Vagina (tissue), 2 donors: ENCODE measurements at regions not wholly inside any gene's neighbourhood (a gene's known extent, or its start where the extent isn't known, plus 50 kb on each side); places are given as distances from the start of the nearest gene placed in this dataset.

Experiments
- DNase-seq, 2 donors: peaks; one replicate each; pipeline ENCODE4 v3.0.0-alpha.2; 2017; ENCODE audit errors: extremely low spot score in 2 of 2
- H3K27ac ChIP-seq: fragments of 200-600 bp; sonication (generic); one replicate; pipeline ENCODE4 v1.5.1; 2019
- H3K27me3 ChIP-seq: fragments of 200-600 bp; sonication (generic); one replicate; pipeline ENCODE4 v1.5.1; 2019
- H3K36me3 ChIP-seq, 2 donors: fragments of 200-600 bp; sonication (generic); one replicate each; pipeline ENCODE4 v1.5.1; 2017 to 2019
- H3K4me1 ChIP-seq: fragments of 200-600 bp; sonication (generic); one replicate; pipeline ENCODE4 v1.5.1; 2019
- H3K4me3 ChIP-seq, 2 donors: fragments of 200-600 bp; sonication (generic); 1 replicate in 1 of 2; 2 replicates in 1 of 2; pipeline ENCODE4 v1.5.1; 2016 to 2019
- H3K9me3 ChIP-seq: fragments of 200-600 bp; sonication (generic); one replicate; pipeline ENCODE4 v1.5.1; 2019
- POLR2A ChIP-seq, 2 donors: fragments of 450-650 bp; IDR thresholded peaks; one replicate each; pipeline ENCODE4 v1.6.1; 2017; ENCODE audit warnings: antibody characterized with exemption in 2 of 2, mild to moderate bottlenecking in 2 of 2, moderate library complexity in 2 of 2
- POLR2AphosphoS5 ChIP-seq, 2 donors: sonication (generic); formaldehyde crosslinking; IDR thresholded peaks; one replicate each; pipeline ENCODE4 v1.9.0; 2017; ENCODE audit warnings: antibody characterized with exemption in 2 of 2, mild to moderate bottlenecking in 2 of 2, low read depth in 1 of 2; ENCODE audit not compliant: insufficient read depth in 1 of 2
- intact Hi-C: fragments of 100-400 bp; cut with DNase I; formaldehyde crosslinking; loops from one replicate; pipeline ENCODE4 v1.15.1; 2023
- TF ChIP-seq, protein P1 (sequence below), 3 experiments: fragments of 450-650 bp in 2 of 3; fragments of 200-600 bp in 1 of 3; sonication (generic) in 1 of 3; IDR thresholded peaks; one replicate each; pipeline ENCODE4 v1.5.1; 2017 to 2019; ENCODE audit warnings: antibody characterized with exemption in 3 of 3, mild to moderate bottlenecking in 2 of 3, moderate library complexity in 2 of 3

DNA sequence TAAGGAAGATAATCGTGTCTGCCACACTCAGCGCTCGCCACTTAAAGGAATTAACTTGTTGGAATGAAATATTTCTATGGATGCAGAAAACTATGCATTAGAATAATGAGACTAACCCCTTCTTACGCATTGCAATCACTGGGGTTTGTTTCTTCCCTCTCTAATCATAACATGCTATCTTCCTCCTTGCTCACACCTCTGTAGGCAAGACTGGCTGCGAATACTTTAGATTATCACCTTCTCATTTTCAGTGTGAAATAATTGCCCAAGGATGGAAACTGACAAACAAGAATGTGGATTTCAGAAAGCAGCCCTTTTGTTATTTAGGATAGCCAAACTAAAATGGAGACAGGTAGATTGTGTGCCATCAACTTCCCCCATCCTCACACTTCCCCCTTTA is 349.4 kb downstream of the MID1IP1 start:
- H3K4me3 ChIP-seq, result no peak overlapping the region
- no peaks in the 10 kb centered on the region for H3K27me3 ChIP-seq
- DNase-seq, result no peak
- no peak overlapping the region for H3K27ac ChIP-seq
- intact Hi-C loops, result no loop called here
- H3K36me3 ChIP-seq, result no peaks in the 10 kb centered on the region
- H3K4me1 ChIP-seq, result no peaks in the 10 kb centered on the region
- no peaks in the 10 kb centered on the region for H3K9me3 ChIP-seq
- TF ChIP-seq POLR2AphosphoS5 (IDR thresholded peaks at IDR 0.05; ENCODE audit: insufficient read depth in 1 of 2, low read depth in 1 of 2), result no peak
- TF ChIP-seq, protein P1, sequence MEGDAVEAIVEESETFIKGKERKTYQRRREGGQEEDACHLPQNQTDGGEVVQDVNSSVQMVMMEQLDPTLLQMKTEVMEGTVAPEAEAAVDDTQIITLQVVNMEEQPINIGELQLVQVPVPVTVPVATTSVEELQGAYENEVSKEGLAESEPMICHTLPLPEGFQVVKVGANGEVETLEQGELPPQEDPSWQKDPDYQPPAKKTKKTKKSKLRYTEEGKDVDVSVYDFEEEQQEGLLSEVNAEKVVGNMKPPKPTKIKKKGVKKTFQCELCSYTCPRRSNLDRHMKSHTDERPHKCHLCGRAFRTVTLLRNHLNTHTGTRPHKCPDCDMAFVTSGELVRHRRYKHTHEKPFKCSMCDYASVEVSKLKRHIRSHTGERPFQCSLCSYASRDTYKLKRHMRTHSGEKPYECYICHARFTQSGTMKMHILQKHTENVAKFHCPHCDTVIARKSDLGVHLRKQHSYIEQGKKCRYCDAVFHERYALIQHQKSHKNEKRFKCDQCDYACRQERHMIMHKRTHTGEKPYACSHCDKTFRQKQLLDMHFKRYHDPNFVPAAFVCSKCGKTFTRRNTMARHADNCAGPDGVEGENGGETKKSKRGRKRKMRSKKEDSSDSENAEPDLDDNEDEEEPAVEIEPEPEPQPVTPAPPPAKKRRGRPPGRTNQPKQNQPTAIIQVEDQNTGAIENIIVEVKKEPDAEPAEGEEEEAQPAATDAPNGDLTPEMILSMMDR (IDR thresholded peaks at IDR 0.05), result no peak

DNA sequence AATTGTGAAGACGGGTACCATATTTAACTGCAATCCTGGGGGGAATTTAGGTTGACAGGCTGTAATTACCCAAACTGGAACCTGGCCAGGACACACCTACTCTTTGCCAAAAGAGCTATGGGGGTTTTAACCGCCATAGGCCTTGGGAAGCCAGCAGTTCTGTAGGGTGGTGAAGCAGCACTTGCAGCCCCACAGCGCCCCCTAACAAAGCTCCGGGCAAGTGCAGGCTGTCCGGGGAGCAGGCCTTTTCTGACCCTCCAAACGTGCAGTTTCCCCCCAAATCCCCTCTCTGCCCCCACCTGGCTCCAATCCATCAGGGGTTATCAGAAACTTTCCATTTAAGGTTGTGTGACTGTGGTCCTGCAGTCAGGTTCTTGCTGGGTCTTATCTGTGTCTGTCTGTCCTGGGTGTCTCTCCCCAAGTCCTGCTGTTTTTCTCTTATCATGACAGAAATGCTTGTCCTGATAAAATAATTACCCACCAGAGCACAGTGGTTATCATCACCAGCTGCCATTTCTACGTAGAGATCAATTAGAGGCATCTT is 350.9 kb downstream of the MID1IP1 start:
- no peak for DNase-seq
- no peaks in the 10 kb centered on the region for H3K4me1 ChIP-seq
- no peaks in the 10 kb centered on the region for H3K27me3 ChIP-seq
- H3K27ac ChIP-seq, result no peak overlapping the region
- no peaks in the 10 kb centered on the region for H3K36me3 ChIP-seq
- H3K4me3 ChIP-seq, result no peak overlapping the region
- TF ChIP-seq POLR2A (IDR thresholded peaks at IDR 0.05) (no peak), POLR2AphosphoS5 (IDR thresholded peaks at IDR 0.05; ENCODE audit: insufficient read depth in 1 of 2, low read depth in 1 of 2) (no peak)
- TF ChIP-seq, protein P1 (IDR thresholded peaks at IDR 0.05), result no peak
- intact Hi-C loops, result no loop called here
- no peaks in the 10 kb centered on the region for H3K9me3 ChIP-seq

DNA sequence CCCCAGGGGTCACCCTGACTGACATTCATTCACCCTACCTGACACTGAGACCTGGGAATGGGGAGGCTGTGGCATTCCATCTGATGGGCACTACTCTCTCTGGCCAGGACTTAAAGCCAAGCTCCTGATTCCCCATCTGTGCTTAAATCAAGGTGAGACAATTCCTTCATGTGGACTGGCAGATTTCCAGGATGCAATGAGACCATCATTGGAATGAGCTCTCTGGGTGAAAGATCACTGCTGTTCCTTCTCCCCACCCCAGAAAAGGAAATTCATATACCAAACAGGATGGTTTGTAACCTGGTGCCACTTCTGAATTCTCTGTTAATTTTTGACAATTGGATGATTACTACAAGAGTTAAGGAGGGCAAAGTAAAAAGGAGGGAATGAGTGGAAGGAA is 354.8 kb downstream of the MID1IP1 start:
- Histone ChIP-seq H3K4me3 (no peak overlapping the region), H3K9me3 (no peaks in the 10 kb centered on the region), H3K4me1 (no peaks in the 10 kb centered on the region), H3K27ac (no peak overlapping the region), H3K36me3 (no peaks in the 10 kb centered on the region), H3K27me3 (no peaks in the 10 kb centered on the region)
- TF ChIP-seq, protein P1 (IDR thresholded peaks at IDR 0.05), result no peak
- TF ChIP-seq POLR2AphosphoS5 (IDR thresholded peaks at IDR 0.05; ENCODE audit: insufficient read depth in 1 of 2, low read depth in 1 of 2) (no peak), POLR2A (IDR thresholded peaks at IDR 0.05) (no peak)
- intact Hi-C loops, result no loop called here
- DNase-seq, result peak in 1 of 2 donors; percentile 49

DNA sequence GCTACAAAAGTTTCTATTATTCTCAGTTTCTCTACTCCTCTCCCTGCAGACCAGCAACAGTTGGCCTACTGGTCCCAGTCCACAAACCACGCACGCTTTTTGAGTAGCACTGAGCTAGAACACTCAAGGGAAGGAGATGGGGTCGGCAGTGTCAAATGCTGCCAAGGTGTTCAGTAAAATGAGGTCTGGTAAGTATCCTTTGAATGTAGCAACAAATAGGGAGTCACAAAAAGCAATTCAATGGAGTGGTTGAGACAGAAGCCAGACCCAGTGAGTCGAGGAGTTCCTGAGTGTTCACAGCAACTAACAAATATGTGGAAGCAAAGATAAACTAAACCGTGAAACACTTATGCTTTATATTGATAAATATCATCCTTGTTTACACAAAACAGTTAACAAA is 355.7 kb downstream of the MID1IP1 start:
- peak in 1 of 2 donors; percentile 32 for DNase-seq
- no peaks in the 10 kb centered on the region for H3K9me3 ChIP-seq
- H3K27ac ChIP-seq, result no peak overlapping the region
- no peak for TF ChIP-seq POLR2A (IDR thresholded peaks at IDR 0.05)
- no peak for TF ChIP-seq POLR2AphosphoS5 (IDR thresholded peaks at IDR 0.05; ENCODE audit: insufficient read depth in 1 of 2, low read depth in 1 of 2)
- TF ChIP-seq, protein P1 (IDR thresholded peaks at IDR 0.05), result no peak
- intact Hi-C loops, result no loop called here
- no peaks in the 10 kb centered on the region for H3K36me3 ChIP-seq
- no peaks in the 10 kb centered on the region for H3K27me3 ChIP-seq
- no peak overlapping the region for H3K4me3 ChIP-seq
- no peaks in the 10 kb centered on the region for H3K4me1 ChIP-seq

DNA sequence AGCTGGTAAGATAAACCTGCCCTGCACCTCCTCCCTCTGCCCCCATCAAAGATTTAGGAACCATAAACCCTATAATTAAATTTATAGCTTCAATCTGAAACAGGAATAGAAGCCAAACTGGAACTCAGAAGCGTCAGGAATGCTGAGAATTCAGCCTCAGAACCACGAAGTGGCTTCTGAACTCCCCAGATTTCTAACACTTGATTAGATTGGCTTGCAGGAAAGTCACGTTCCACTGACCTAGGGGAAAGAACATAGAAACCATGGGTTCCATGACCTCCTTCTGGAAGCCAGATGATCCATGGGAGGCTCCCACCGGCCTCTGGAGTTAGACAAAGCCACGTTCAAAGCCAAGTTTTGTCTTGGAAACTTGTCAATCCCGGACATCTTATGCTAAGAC is 356.5 kb downstream of the MID1IP1 start:
- no peaks in the 10 kb centered on the region for H3K36me3 ChIP-seq
- intact Hi-C loops, result no loop called here
- H3K27me3 ChIP-seq, result no peaks in the 10 kb centered on the region
- H3K27ac ChIP-seq, result no peak overlapping the region
- H3K4me3 ChIP-seq, result no peak overlapping the region
- H3K9me3 ChIP-seq, result no peaks in the 10 kb centered on the region
- peak in 1 of 2 donors; percentile 40 for DNase-seq
- no peaks in the 10 kb centered on the region for H3K4me1 ChIP-seq
- TF ChIP-seq, protein P1 (IDR thresholded peaks at IDR 0.05), result no peak
- no peak for TF ChIP-seq POLR2AphosphoS5 (IDR thresholded peaks at IDR 0.05; ENCODE audit: insufficient read depth in 1 of 2, low read depth in 1 of 2)
